ENCODE measurements at regions not wholly inside any gene's neighbourhood (a gene's known extent, or its start where the extent isn't known, plus 50 kb on each side); places are given as distances from the start of the nearest gene placed in this dataset.

- TF ChIP-seq CTCF (conservative IDR thresholded peaks at IDR 0.05) (no peak), ZFX (IDR thresholded peaks at IDR 0.05) (no peak)
Measured at GRCh38 chr7:113410796-113411195, 292.4 kb upstream of the SMIM30 start.

Measured in C4-2B (cell line).